H1 (cell line): ENCODE measurements at regions not wholly inside any gene's neighbourhood (a gene's known extent, or its start where the extent isn't known, plus 50 kb on each side); places are given as distances from the start of the nearest gene placed in this dataset.
A peak's percentile ranks its signal among the peaks of the same experiment; 100 is the strongest.

Source experiments
- CTCF ChIA-PET: fragments of 300-600 bp; sonication (Branson Sonifier 250); formaldehyde crosslinking; loops from one replicate; lab custom pipeline; 2021; ENCODE audit not compliant: partially characterized antibody; lab: Charles Lee
- POLR2A ChIA-PET: fragments of 300-600 bp; sonication (Branson Sonifier 250); formaldehyde crosslinking; loops from one replicate; lab custom pipeline; 2021; ENCODE audit warnings: inconsistent platforms; ENCODE audit not compliant: partially characterized antibody; lab: Charles Lee
- DNase-seq, 2 experiments: peaks; one replicate each; pipeline versions ENCODE4 v3.0.0 to v3.0.0-alpha.2; 2010 to 2022; ENCODE audit warnings: low spot score in 2 of 2, low read depth in 1 of 2, mixed read lengths in 1 of 2
- FAIRE-seq: peaks from 2 replicates; lab custom pipeline; 2011; peaks lifted over from hg19 to GRCh38; lab: Jason Lieb, UNC
- H2AFZ ChIP-seq: 2 replicates; pipeline ENCODE4 v1.8.1; 2012; ENCODE audit warnings: low read length, inconsistent platforms
- H2AK5ac ChIP-seq: 2 replicates; pipeline ENCODE4 v1.6.1; 2013; ENCODE audit warnings: low read depth, low read length
- H2BK120ac ChIP-seq: replicated peaks from 2 replicates; pipeline ENCODE3; 2013; ENCODE audit warnings: low read depth, low read length, inconsistent platforms
- H2BK12ac ChIP-seq: 2 replicates; pipeline ENCODE4 v1.6.1; 2013; ENCODE audit warnings: low read depth, low read length
- H2BK15ac ChIP-seq: 2 replicates; pipeline ENCODE4 v1.6.1; 2013; ENCODE audit warnings: low read length
- H2BK20ac ChIP-seq: 2 replicates; pipeline ENCODE4 v1.6.1; 2013; ENCODE audit warnings: low read length
- H2BK5ac ChIP-seq: 2 replicates; pipeline ENCODE4 v1.6.1; 2013; ENCODE audit warnings: low read depth, low read length
- H3K14ac ChIP-seq: 2 replicates; pipeline ENCODE4 v1.6.1; 2013; ENCODE audit warnings: inconsistent platforms; ENCODE audit not compliant: insufficient read length
- H3K18ac ChIP-seq: 2 replicates; pipeline ENCODE4 v1.6.1; 2013; ENCODE audit warnings: low read length; ENCODE audit errors: extremely low read depth
- H3K23ac ChIP-seq: 2 replicates; pipeline ENCODE4 v1.6.1; 2013; ENCODE audit warnings: inconsistent platforms; ENCODE audit not compliant: insufficient read length
- H3K23me2 ChIP-seq: 2 replicates; pipeline ENCODE4 v1.6.1; 2013; ENCODE audit warnings: low read depth, low read length
- H3K27ac ChIP-seq: 2 replicates; pipeline ENCODE4 v1.6.1; 2011; ENCODE audit warnings: low read depth, low read length, inconsistent platforms
- H3K27me3 ChIP-seq, 4 experiments: replicated peaks in 1 of 4; 1 replicate in 1 of 4; 2 replicates in 3 of 4; pipeline versions ENCODE4 v1.6.1 to v1.8.1; 2011 to 2013; ENCODE audit warnings: low read length in 3 of 4, mild to moderate bottlenecking in 3 of 4, inconsistent platforms in 2 of 4, mixed read lengths in 2 of 4, moderate library complexity in 1 of 4; ENCODE audit not compliant: control insufficient read depth in 3 of 4, insufficient read depth in 3 of 4; ENCODE audit errors: extremely low read depth in 1 of 4
- H3K36me3 ChIP-seq, 4 experiments: 2 replicates each; pipeline versions ENCODE4 v1.6.1 to v1.8.1; 2011 to 2013; ENCODE audit warnings: mild to moderate bottlenecking in 4 of 4, low read length in 3 of 4, moderate library complexity in 2 of 4, control low read depth in 1 of 4, inconsistent platforms in 1 of 4; ENCODE audit not compliant: insufficient read depth in 4 of 4, control insufficient read depth in 2 of 4
- H3K4ac ChIP-seq: replicated peaks from 2 replicates; pipeline ENCODE3; 2013; ENCODE audit warnings: low read length, low read depth, mixed read lengths, inconsistent platforms; ENCODE audit not compliant: insufficient read length
- H3K4me1 ChIP-seq, 4 experiments: replicated peaks in 1 of 4; 1 replicate in 1 of 4; 2 replicates in 3 of 4; pipeline versions ENCODE4 v1.6.1 to v1.8.1; 2011 to 2013; ENCODE audit warnings: low read length in 3 of 4, inconsistent platforms in 2 of 4, mixed read lengths in 1 of 4; ENCODE audit not compliant: insufficient read depth in 4 of 4, control insufficient read depth in 3 of 4
- H3K4me2 ChIP-seq, 2 experiments: 2 replicates each; pipeline versions ENCODE4 v1.6.1 to v1.8.1; 2011 to 2013; ENCODE audit warnings: low read depth in 2 of 2, low read length in 2 of 2, control low read depth in 1 of 2, inconsistent platforms in 1 of 2, mild to moderate bottlenecking in 1 of 2; ENCODE audit not compliant: insufficient read depth in 1 of 2
- H3K4me3 ChIP-seq, 4 experiments: fragments of 200-600, 300-600 bp in 1 of 4; sonication (generic), shearing (Covaris generic), sonication (Bioruptor Twin) in 1 of 4; 2 replicates each; pipeline versions ENCODE4 v1.5.1 to v1.8.1; 2011 to 2016; ENCODE audit warnings: low read length in 4 of 4, low read depth in 3 of 4, control low read depth in 2 of 4, inconsistent platforms in 2 of 4, mild to moderate bottlenecking in 2 of 4, mixed read lengths in 1 of 4, moderate library complexity in 1 of 4; ENCODE audit not compliant: insufficient read depth in 2 of 4; ENCODE audit errors: extremely low read depth in 1 of 4
- H3K56ac ChIP-seq: replicated peaks from 2 replicates; pipeline ENCODE3; 2013; ENCODE audit warnings: low read depth, mild to moderate bottlenecking, mixed read lengths, low read length, inconsistent platforms; ENCODE audit not compliant: insufficient read length
- H3K79me1 ChIP-seq: 2 replicates; pipeline ENCODE4 v1.6.1; 2013; ENCODE audit warnings: low read depth, low read length, control low read depth
- H3K79me2 ChIP-seq, 2 experiments: 2 replicates each; pipeline versions ENCODE4 v1.6.1 to v1.8.1; 2012 to 2013; ENCODE audit warnings: low read length in 2 of 2, mild to moderate bottlenecking in 2 of 2, inconsistent platforms in 1 of 2; ENCODE audit not compliant: insufficient read depth in 2 of 2, control insufficient read depth in 1 of 2
- H3K9ac ChIP-seq, 4 experiments: replicated peaks in 1 of 4; 1 replicate in 1 of 4; 2 replicates in 3 of 4; pipeline versions ENCODE4 v1.6.1 to v1.8.1; 2011 to 2013; ENCODE audit warnings: low read depth in 3 of 4, low read length in 3 of 4, control low read depth in 2 of 4, mild to moderate bottlenecking in 2 of 4, moderate library complexity in 2 of 4, inconsistent platforms in 1 of 4; ENCODE audit errors: extremely low read depth in 1 of 4
- H3K9me3 ChIP-seq, 2 experiments: 2 replicates each; pipeline versions ENCODE4 v1.6.1 to v1.8.1; 2012 to 2013; ENCODE audit warnings: mild to moderate bottlenecking in 2 of 2, moderate library complexity in 2 of 2, control low read depth in 1 of 2, inconsistent platforms in 1 of 2, low read depth in 1 of 2, low read length in 1 of 2, mixed read lengths in 1 of 2; ENCODE audit not compliant: insufficient read depth in 2 of 2
- H4K20me1 ChIP-seq, 2 experiments: replicated peaks in 1 of 2; 2 replicates each; pipeline versions ENCODE3 to v1.8.1; 2011 to 2013; ENCODE audit warnings: inconsistent platforms in 2 of 2, low read length in 2 of 2, mild to moderate bottlenecking in 1 of 2; ENCODE audit not compliant: insufficient read depth in 2 of 2, control insufficient read depth in 1 of 2
- H4K5ac ChIP-seq: 2 replicates; pipeline ENCODE4 v1.6.1; 2013; ENCODE audit warnings: low read length, low read depth, mixed read lengths, inconsistent platforms; ENCODE audit not compliant: insufficient read length
- H4K8ac ChIP-seq: 2 replicates; pipeline ENCODE4 v1.8.0; 2013; ENCODE audit warnings: mild to moderate bottlenecking, moderate library complexity, low read length, inconsistent platforms; ENCODE audit not compliant: insufficient read depth; ENCODE audit errors: extremely low read depth
- H4K91ac ChIP-seq: replicated peaks from 2 replicates; pipeline ENCODE3; 2013; ENCODE audit warnings: low read length, mixed read lengths, inconsistent platforms; ENCODE audit not compliant: insufficient read length
- CEBPB ChIP-seq: IDR thresholded peaks from 2 replicates; pipeline ENCODE4 v1.6.1; 2012; ENCODE audit warnings: low read depth, low read length
- CHD1 ChIP-seq: IDR thresholded peaks from 2 replicates; pipeline ENCODE4 v1.6.1; 2012; ENCODE audit warnings: low read depth, low read length, improper control_type of control experiment
- CHD2 ChIP-seq: IDR thresholded peaks from 2 replicates; pipeline ENCODE4 v1.6.1; 2012; ENCODE audit warnings: low read length, improper control_type of control experiment
- EGR1 ChIP-seq: IDR thresholded peaks from 2 replicates; pipeline ENCODE4 v1.6.1; 2011; ENCODE audit warnings: low read depth, low read length, borderline replicate concordance
- HDAC2 ChIP-seq, 2 experiments: fragments of 300-600 bp in 1 of 2; sonication (generic) in 1 of 2; IDR thresholded peaks; 2 replicates each; pipeline ENCODE4 v1.6.1; 2011 to 2012; ENCODE audit warnings: low read depth in 2 of 2, low read length in 2 of 2, mild to moderate bottlenecking in 2 of 2, moderate library complexity in 2 of 2, borderline replicate concordance in 1 of 2, inconsistent platforms in 1 of 2
- MAX ChIP-seq: IDR thresholded peaks from 2 replicates; pipeline ENCODE4 v1.6.1; 2012; ENCODE audit warnings: inconsistent platforms
- PHF8 ChIP-seq: fragments of 200-600 bp; sonication (generic); conservative IDR thresholded peaks from 2 replicates; pipeline ENCODE4 v1.7.1; 2012; ENCODE audit warnings: low read depth, mild to moderate bottlenecking, inconsistent platforms, low read length, moderate library complexity
- SIX5 ChIP-seq: IDR thresholded peaks from 2 replicates; pipeline ENCODE4 v1.6.1; 2011; ENCODE audit warnings: mild to moderate bottlenecking, low read depth, low read length
- SP1 ChIP-seq: IDR thresholded peaks from 2 replicates; pipeline ENCODE4 v1.6.1; 2011; ENCODE audit warnings: low read depth, low read length
- SP4 ChIP-seq: IDR thresholded peaks from 2 replicates; pipeline ENCODE4 v1.6.1; 2012; ENCODE audit warnings: low read length, inconsistent platforms
- SRF ChIP-seq: IDR thresholded peaks from 2 replicates; pipeline ENCODE4 v1.6.1; 2011; ENCODE audit warnings: mild to moderate bottlenecking, low read depth, low read length, moderate library complexity
- YY1 ChIP-seq: IDR thresholded peaks from 2 replicates; pipeline ENCODE4 v1.6.1; 2011; ENCODE audit warnings: low read depth, mild to moderate bottlenecking, low read length
- WGBS, 2 experiments: shearing (Covaris generic) in 1 of 2; methylation state at CpG; one replicate each; pipeline versions ENCODE4 v1.1.6 to v1.1.7; 2013 to 2015; ENCODE audit warnings: low lambda C conversion rate in 2 of 2, mixed read lengths in 2 of 2, inconsistent platforms in 1 of 2, low coverage in 1 of 2, missing lambda C conversion rate in 1 of 2; ENCODE audit not compliant: insufficient replicate concordance in 2 of 2, insufficient coverage in 1 of 2, insufficient read length in 1 of 2; ENCODE audit errors: extremely low coverage in 1 of 2, missing lambda C conversion rate in 1 of 2; 5-methylcytosine and 5-hydroxymethylcytosine counted together

- peak overlapping the region; percentile 73; the same call in 1 of the 2 replicates for H4K8ac ChIP-seq
- ChIA-PET CTCF (interaction anchor here (0.6 to 1.5 kb wide), 6 partner anchors 9 to 344 kb away, joined by 3 read pairs; no protein-coding TSS in a partner anchor), POLR2A (interaction anchor here (0.7 to 1.8 kb wide), 4 partner anchors 67 to 97 kb away, joined by 3 to 4 read pairs (median 4); no protein-coding TSS in a partner anchor)
- peak overlapping the region; percentile 81 for H2AFZ ChIP-seq
- H3K23me2 ChIP-seq = peaks cover 2% of the 10 kb centered on the region; the same call in 1 of the 2 replicates
- H3K36me3 ChIP-seq = no peaks in the 10 kb centered on the region
- H3K14ac ChIP-seq = no peak overlapping the region
- 0 out of 2 replicates have a peak overlapping the region, but pooled peaks have one; percentile 93 for H2BK20ac ChIP-seq
- peaks cover 3 to 6% (median 5%) of the 10 kb centered on the region in 4 experiments for H3K4me1 ChIP-seq
- no peaks in the 10 kb centered on the region for H4K20me1 ChIP-seq
- whole genome bisulfite sequencing, 2 experiments = 38% methylated on average over 17 of the region's 17 CpGs; no CpG with 5 or more reads in 1 of the 2 experiments
- no peak overlapping the region for H3K27ac ChIP-seq
- H3K79me2 ChIP-seq = no peaks in the 10 kb centered on the region
- H2BK5ac ChIP-seq = peak overlapping the region; percentile 83; the same call in 1 of the 2 replicates
- peak overlapping the region; percentile 47 to 52 for H3K4me2 ChIP-seq
- no peak overlapping the region for H3K56ac ChIP-seq
- peak overlapping the region; percentile 95 for H2BK12ac ChIP-seq
- FAIRE-seq (no peak), DNase-seq (peak; percentile 38 to 61)
- no peaks in the 10 kb centered on the region for H3K79me1 ChIP-seq
- no peaks in the 10 kb centered on the region; a peak in 1 of 7 replicates for H3K27me3 ChIP-seq
- H3K9ac ChIP-seq = no peak overlapping the region
- peak overlapping the region; percentile 76; the same call in 1 of the 2 replicates for H2AK5ac ChIP-seq
- H3K4ac ChIP-seq = no peak overlapping the region
- H3K9me3 ChIP-seq = 0 out of 4 replicates have a peak, but pooled peaks cover 0 to 4% of the 10 kb centered on the region in 2 experiments
- peak overlapping the region; percentile 81; the same call in 1 of the 2 replicates for H2BK15ac ChIP-seq
- peak overlapping the region; percentile 48; the same call in 1 of the 2 replicates for H3K18ac ChIP-seq
- no peak overlapping the region for H3K23ac ChIP-seq
- peak overlapping the region; percentile 13 for H2BK120ac ChIP-seq
- H3K4me3 ChIP-seq = peak overlapping the region in 1 of 4 experiments; percentile 25; a peak in 1 of 8 replicates
- H4K91ac ChIP-seq = peak overlapping the region; percentile 79
- H4K5ac ChIP-seq = peak overlapping the region; percentile 26
- TF ChIP-seq CHD1 (no peak), CHD2 (no peak), YY1 (peak; percentile 55; the same call in 1 of the 2 replicates), CEBPB (peak; percentile 94), SIX5 (no peak), HDAC2 (IDR thresholded peaks at IDR 0.05; ENCODE audit: borderline replicate concordance in 1 of 2, low read depth in 2 of 2, low read length in 2 of 2) (no peak), EGR1 (peak; percentile 36; the same call in 1 of the 2 replicates), SP1 (peak; percentile 78), SRF (peak; percentile 23; the same call in 1 of the 2 replicates), MAX (peak; percentile 33; the same call in 1 of the 2 replicates), SP4 (no peak), PHF8 (no peak)
Measured at GRCh38 chr12:116434155-116435011, 124.8 kb upstream of the MAP1LC3B2 start.
